T-helper 17 cell (primary cell): ENCODE measurements at regions not wholly inside any gene's neighbourhood (a gene's known extent, or its start where the extent isn't known, plus 50 kb on each side); places are given as distances from the start of the nearest gene placed in this dataset.
"Not testable (repeated sequence)": the region's sequence is repeated elsewhere in the genome, so short reads cannot be mapped to it uniquely, and the experiment has no call there.

Source experiments
- ATAC-seq: fragments of 150-1000 bp; cut with Tn5 transposase; 2 replicates; pipeline ENCODE4 v1.10.0; 2021; ENCODE audit warnings: mild to moderate bottlenecking, moderate library complexity
- DNase-seq, 3 donors: peaks; one replicate each; pipeline versions ENCODE4 v3.0.0 to v3.0.0-alpha.2; 2020 to 2021
- H3K9me3 ChIP-seq: one replicate; pipeline ENCODE4 v1.7.0; 2013; ENCODE audit warnings: low read length, mild to moderate bottlenecking; ENCODE audit not compliant: control insufficient read depth, poor library complexity, severe bottlenecking
- H3K27ac Mint-ChIP-seq: one replicate; pipeline ENCODE4 v1.8.0; 2022; ENCODE audit warnings: mild to moderate bottlenecking, moderate library complexity, mixed read lengths
- H3K27me3 Mint-ChIP-seq: one replicate; pipeline ENCODE4 v1.8.0; 2022; ENCODE audit warnings: mixed read lengths
- H3K36me3 Mint-ChIP-seq: one replicate; pipeline ENCODE4 v1.8.0; 2022; ENCODE audit warnings: low read depth, mixed read lengths
- H3K4me1 Mint-ChIP-seq: one replicate; pipeline ENCODE4 v1.8.0; 2022; ENCODE audit warnings: mild to moderate bottlenecking, mixed read lengths
- H3K4me3 Mint-ChIP-seq: one replicate; pipeline ENCODE4 v1.8.0; 2022; ENCODE audit warnings: mild to moderate bottlenecking, moderate library complexity, mixed read lengths

- no peaks in the 10 kb centered on the region for H3K9me3 ChIP-seq
- no peak for DNase-seq
- no peak for ATAC-seq
- Mint-ChIP-seq H3K36me3 (peaks cover 3% of the 10 kb centered on the region), H3K27ac (no peak overlapping the region), H3K27me3 (no peaks in the 10 kb centered on the region), H3K4me1 (peaks cover 6% of the 10 kb centered on the region), H3K4me3 (no peak overlapping the region)
Measured at GRCh38 chr16:27642756-27643155, 92.8 kb downstream of the KATNIP start.

DNA sequence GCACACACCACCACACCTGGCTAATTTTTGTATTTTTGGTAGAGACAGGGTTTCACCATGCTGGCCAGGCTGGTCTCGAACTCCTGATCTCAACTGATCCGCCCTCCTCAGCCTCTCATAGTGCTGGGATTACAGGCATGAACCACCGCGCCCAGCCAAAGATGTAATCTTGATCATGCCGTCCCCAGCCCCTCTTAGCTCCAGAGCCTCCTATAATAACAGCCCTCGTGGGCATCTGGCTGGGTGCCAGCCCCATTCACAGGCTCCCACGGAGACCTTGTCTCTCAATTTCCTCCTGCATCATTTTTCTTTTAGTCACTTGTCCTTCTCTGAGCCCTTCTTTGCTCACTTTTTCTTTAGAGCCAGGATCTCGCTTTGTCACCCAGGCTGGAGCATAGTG is 94.2 kb downstream of the KATNIP start:
- H3K36me3 Mint-ChIP-seq: peaks cover 6% of the 10 kb centered on the region
- no peaks in the 10 kb centered on the region for H3K9me3 ChIP-seq
- H3K4me1 Mint-ChIP-seq: peaks cover 6% of the 10 kb centered on the region
- ATAC-seq (no peak), DNase-seq (no peak)
- no peaks in the 10 kb centered on the region for H3K27me3 Mint-ChIP-seq
- peak overlapping the region; percentile 8 for H3K27ac Mint-ChIP-seq
- H3K4me3 Mint-ChIP-seq: no peak overlapping the region

GRCh38 chr16:27645396-27645795 is 95.5 kb downstream of the KATNIP start:
- no peaks in the 10 kb centered on the region for H3K27me3 Mint-ChIP-seq
- DNase-seq (no peak), ATAC-seq (no peak)
- H3K9me3 ChIP-seq: no peaks in the 10 kb centered on the region
- no peak overlapping the region for H3K4me3 Mint-ChIP-seq
- peaks cover 3% of the 10 kb centered on the region for H3K4me1 Mint-ChIP-seq
- H3K36me3 Mint-ChIP-seq: peaks cover 10% of the 10 kb centered on the region
- no peak overlapping the region for H3K27ac Mint-ChIP-seq

DNA sequence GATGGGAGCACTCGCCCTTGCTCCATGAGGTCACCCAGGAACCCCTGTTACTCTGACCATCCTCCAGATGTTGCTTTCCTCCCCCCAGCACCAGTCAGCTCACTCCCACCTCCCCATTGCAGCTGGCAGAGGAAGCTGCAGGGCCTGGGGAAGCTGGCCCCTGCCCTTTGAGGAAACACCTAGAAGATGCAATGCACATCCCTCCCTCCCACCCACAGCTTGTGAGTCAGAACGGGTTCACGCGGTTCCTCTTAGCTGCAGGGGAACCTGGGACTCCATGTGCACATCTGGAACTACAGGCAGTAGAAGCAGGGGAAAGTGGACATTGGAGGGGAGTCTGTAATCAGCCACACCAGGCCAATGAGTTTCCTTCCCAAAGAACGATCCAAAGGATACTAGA is 96.9 kb downstream of the KATNIP start:
- Mint-ChIP-seq H3K36me3 (peaks cover 7% of the 10 kb centered on the region), H3K27me3 (no peaks in the 10 kb centered on the region), H3K4me3 (no peak overlapping the region), H3K27ac (no peak overlapping the region), H3K4me1 (peaks cover 3% of the 10 kb centered on the region)
- no peaks in the 10 kb centered on the region for H3K9me3 ChIP-seq
- DNase-seq (no peak), ATAC-seq (no peak)

- H3K4me1 Mint-ChIP-seq: peaks cover 3% of the 10 kb centered on the region
- DNase-seq (no peak), ATAC-seq (no peak)
- no peak overlapping the region for H3K4me3 Mint-ChIP-seq
- H3K9me3 ChIP-seq: no peaks in the 10 kb centered on the region
- no peaks in the 10 kb centered on the region for H3K27me3 Mint-ChIP-seq
- peaks cover 10% of the 10 kb centered on the region for H3K36me3 Mint-ChIP-seq
- no peak overlapping the region for H3K27ac Mint-ChIP-seq
Measured at GRCh38 chr16:27649021-27649420, 99.1 kb downstream of the KATNIP start.

DNA sequence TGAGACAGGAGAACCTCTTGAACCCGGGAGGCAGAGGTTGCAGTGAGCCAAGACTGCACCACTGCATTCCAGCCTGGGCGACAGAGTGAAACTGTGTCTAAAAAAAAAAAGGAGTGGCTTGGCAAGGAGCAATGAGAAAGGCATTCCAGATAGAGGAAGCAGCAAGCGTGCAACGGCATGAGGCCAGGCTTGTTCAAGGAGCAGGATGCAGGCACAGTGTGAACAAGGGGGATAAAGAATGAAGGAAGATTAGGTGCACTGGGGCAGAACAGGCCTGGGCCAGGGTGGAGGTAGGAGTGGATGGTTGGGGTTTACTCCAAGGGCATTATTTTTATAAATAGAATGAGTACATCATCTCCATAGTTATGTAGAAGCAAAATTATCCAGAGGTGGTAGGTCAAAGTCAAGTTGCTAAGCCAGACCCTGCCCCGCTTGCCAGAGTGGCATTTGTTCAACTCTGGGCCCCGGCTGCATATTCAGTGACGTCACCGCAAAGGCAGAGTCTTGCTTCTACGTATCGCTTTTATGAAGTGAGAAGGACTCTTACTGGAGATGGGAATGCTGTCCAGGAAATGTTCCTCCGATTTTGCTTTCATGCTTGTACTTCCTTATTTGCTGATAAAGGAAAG is 100.2 kb downstream of the KATNIP start:
- H3K4me1 Mint-ChIP-seq: peaks cover 3% of the 10 kb centered on the region
- H3K27me3 Mint-ChIP-seq: no peaks in the 10 kb centered on the region
- H3K36me3 Mint-ChIP-seq: peaks cover 10% of the 10 kb centered on the region
- DNase-seq: no peak
- H3K9me3 ChIP-seq: no peaks in the 10 kb centered on the region
- no peak overlapping the region for H3K4me3 Mint-ChIP-seq
- H3K27ac Mint-ChIP-seq: no peak overlapping the region
- ATAC-seq: no peak

- Mint-ChIP-seq H3K4me1 (peaks cover under 1% of the 10 kb centered on the region), H3K27me3 (no peaks in the 10 kb centered on the region), H3K27ac (no peak overlapping the region), H3K36me3 (peaks cover 10% of the 10 kb centered on the region), H3K4me3 (no peak overlapping the region)
- DNase-seq: no peak
- H3K9me3 ChIP-seq: no peaks in the 10 kb centered on the region
- no peak for ATAC-seq
Measured at GRCh38 chr16:27651301-27651700, 101.4 kb downstream of the KATNIP start.

- ATAC-seq: no peak
- H3K27ac Mint-ChIP-seq: no peak overlapping the region
- no peak for DNase-seq
Measured at GRCh38 chr16:27657811-27658210, 107.9 kb downstream of the KATNIP start.

DNA sequence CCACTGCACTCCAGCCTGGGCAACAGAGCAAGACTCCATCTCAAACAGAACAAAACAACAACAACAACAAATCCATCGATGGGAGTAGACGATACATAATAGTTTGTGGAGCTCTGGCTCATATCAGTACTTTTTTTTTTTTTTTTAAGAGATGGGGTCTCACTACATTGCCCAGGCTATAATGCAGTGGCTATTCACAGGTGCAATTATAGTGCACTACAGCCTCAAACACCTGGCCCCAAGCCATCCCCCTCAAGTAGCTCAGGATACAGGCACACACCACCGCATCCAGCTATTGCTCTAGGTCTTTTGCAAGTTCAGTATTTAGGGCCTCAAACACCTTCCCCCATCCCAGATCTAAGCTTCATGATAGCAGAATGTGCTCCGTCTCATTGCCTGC is 110.6 kb downstream of the KATNIP start:
- Mint-ChIP-seq H3K4me3 (no peak overlapping the region), H3K27me3 (no peaks in the 10 kb centered on the region), H3K4me1 (peaks cover 4% of the 10 kb centered on the region), H3K27ac (no peak overlapping the region), H3K36me3 (peaks cover 4% of the 10 kb centered on the region)
- no peaks in the 10 kb centered on the region for H3K9me3 ChIP-seq
- no peak for ATAC-seq
- no peak for DNase-seq

More at GRCh38 chr16:27657811-27658210, 107.9 kb downstream of the KATNIP start:
- H3K27me3 Mint-ChIP-seq: no peaks in the 10 kb centered on the region
- H3K36me3 Mint-ChIP-seq: peaks cover 4% of the 10 kb centered on the region
- no peak overlapping the region for H3K4me3 Mint-ChIP-seq
- no peaks in the 10 kb centered on the region for H3K9me3 ChIP-seq
- peaks cover 4% of the 10 kb centered on the region for H3K4me1 Mint-ChIP-seq

DNA sequence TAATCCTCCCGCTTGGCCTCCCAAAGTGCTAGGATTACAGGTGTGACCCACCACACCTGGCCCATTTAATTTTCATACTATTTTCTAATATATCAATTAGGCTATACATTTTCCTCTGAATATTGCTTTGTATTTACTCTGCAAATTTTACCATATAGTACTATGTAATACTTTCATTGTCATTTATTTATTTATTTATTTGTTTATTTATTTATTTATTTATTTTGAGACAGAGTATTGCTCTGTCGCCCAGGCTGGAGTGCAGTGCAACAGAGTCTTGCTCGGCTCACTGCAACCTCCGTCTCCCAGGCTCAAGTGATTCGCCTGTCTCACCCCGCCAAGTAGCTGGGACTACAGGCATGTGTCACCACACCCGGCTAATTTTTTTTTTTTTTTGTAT is 113.3 kb downstream of the KATNIP start:
- DNase-seq, H3K9me3 ChIP-seq, H3K4me1 Mint-ChIP-seq, ATAC-seq, H3K36me3 Mint-ChIP-seq, H3K4me3 Mint-ChIP-seq, H3K27ac Mint-ChIP-seq, H3K27me3 Mint-ChIP-seq: not testable (repeated sequence)

- H3K9me3 ChIP-seq: no peaks in the 10 kb centered on the region
- DNase-seq (no peak), ATAC-seq (no peak)
- Mint-ChIP-seq H3K27me3 (no peaks in the 10 kb centered on the region), H3K27ac (no peak overlapping the region), H3K36me3 (peaks cover 6% of the 10 kb centered on the region), H3K4me1 (peaks cover 2% of the 10 kb centered on the region), H3K4me3 (no peak overlapping the region)
Measured at GRCh38 chr16:27665881-27666280, 115.9 kb downstream of the KATNIP start.

- no peaks in the 10 kb centered on the region for H3K9me3 ChIP-seq
- Mint-ChIP-seq H3K27ac (no peak overlapping the region), H3K36me3 (peaks cover 6% of the 10 kb centered on the region), H3K27me3 (no peaks in the 10 kb centered on the region), H3K4me3 (no peak overlapping the region), H3K4me1 (no peaks in the 10 kb centered on the region)
- ATAC-seq (no peak), DNase-seq (no peak)
Measured at GRCh38 chr16:27670071-27670810, 120.3 kb downstream of the KATNIP start.

DNA sequence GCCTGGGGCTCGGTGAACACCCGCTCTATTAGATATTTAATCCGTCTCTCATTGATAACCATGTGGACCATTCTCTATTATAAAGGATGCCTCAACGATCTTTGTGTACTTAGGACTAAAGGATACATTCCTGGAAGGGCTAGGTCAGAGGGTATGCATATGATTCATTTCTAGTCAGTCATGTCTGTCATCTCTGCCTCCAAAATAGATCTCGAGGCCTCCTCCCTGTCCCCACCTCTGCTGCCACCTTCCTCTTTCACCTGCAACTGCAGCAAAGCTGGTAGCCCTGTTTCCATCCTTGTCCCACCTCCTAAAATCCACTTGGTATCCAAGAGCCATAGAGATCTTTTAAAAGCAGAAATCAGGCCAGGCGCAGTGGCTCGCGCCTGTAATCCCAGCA is 121.5 kb downstream of the KATNIP start:
- DNase-seq (no peak), ATAC-seq (no peak)
- H3K27ac Mint-ChIP-seq: no peak overlapping the region
- peaks cover 3% of the 10 kb centered on the region for H3K36me3 Mint-ChIP-seq
- no peaks in the 10 kb centered on the region for H3K9me3 ChIP-seq
- H3K4me3 Mint-ChIP-seq: no peak overlapping the region
- no peaks in the 10 kb centered on the region for H3K4me1 Mint-ChIP-seq
- no peaks in the 10 kb centered on the region for H3K27me3 Mint-ChIP-seq

DNA sequence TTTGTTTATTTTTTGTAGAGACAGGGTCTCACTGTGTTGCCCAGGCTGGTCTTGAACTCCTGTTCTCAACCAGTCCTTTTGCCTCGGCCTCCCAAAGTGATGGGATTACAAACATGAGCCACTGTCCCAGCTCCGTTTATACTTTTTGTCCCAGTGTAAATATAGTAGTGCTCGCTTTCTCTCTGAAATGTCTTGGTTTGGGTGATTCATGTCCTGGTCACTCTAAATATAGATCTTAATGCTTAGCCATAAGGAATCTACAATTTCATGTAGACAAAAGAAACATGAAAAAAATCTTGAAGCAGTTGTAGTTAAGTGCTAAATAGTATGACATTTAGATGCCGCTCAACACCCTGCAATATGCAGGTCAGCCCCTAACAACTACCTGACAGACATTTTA is 126.9 kb downstream of the KATNIP start:
- peaks cover 16% of the 10 kb centered on the region for H3K36me3 Mint-ChIP-seq

More for the DNA sequence above, 126.9 kb downstream of the KATNIP start:
- H3K4me3 Mint-ChIP-seq: no peak overlapping the region
- H3K9me3 ChIP-seq: no peaks in the 10 kb centered on the region
- H3K27me3 Mint-ChIP-seq: no peaks in the 10 kb centered on the region
- ATAC-seq (no peak), DNase-seq (no peak)
- H3K4me1 Mint-ChIP-seq: no peaks in the 10 kb centered on the region
- no peak overlapping the region for H3K27ac Mint-ChIP-seq
